MM.1S (cell line): ENCODE measurements at regions not wholly inside any gene's neighbourhood (a gene's known extent, or its start where the extent isn't known, plus 50 kb on each side); places are given as distances from the start of the nearest gene placed in this dataset.

ENCODE experiments used
- DNase-seq: peaks from one replicate; pipeline ENCODE4 v3.0.0-alpha.2; 2015
- H2AFZ ChIP-seq: fragments of 300-600 bp; sonication (generic); 2 replicates; pipeline ENCODE4 v1.6.0; 2016; ENCODE audit warnings: antibody characterized with exemption, low read length
- H3F3A ChIP-seq: fragments of 300-600 bp; sonication (generic); 2 replicates; pipeline ENCODE4 v1.6.1; 2016; ENCODE audit warnings: mild to moderate bottlenecking, antibody characterized with exemption, low read length, moderate library complexity, mixed read lengths; ENCODE audit not compliant: insufficient read depth
- H3K27ac ChIP-seq: fragments of 300-600 bp; sonication (generic); 2 replicates; pipeline ENCODE4 v1.5.1; 2016; ENCODE audit warnings: mild to moderate bottlenecking, low read length
- H3K27me3 ChIP-seq: fragments of 300-600 bp; sonication (generic); replicated peaks from 2 replicates; pipeline ENCODE4 v1.6.0; 2016; ENCODE audit warnings: low read length; ENCODE audit not compliant: insufficient read depth
- H3K36me3 ChIP-seq: fragments of 300-600 bp; sonication (generic); replicated peaks from 2 replicates; pipeline ENCODE4 v1.6.1; 2016; ENCODE audit warnings: mild to moderate bottlenecking, low read length, mixed read lengths; ENCODE audit not compliant: insufficient read depth
- H3K4me1 ChIP-seq: fragments of 300-600 bp; sonication (generic); 2 replicates; pipeline ENCODE4 v1.6.1; 2016; ENCODE audit warnings: low read length, mixed read lengths
- H3K4me2 ChIP-seq: fragments of 300-600 bp; sonication (generic); 2 replicates; pipeline ENCODE4 v1.6.0; 2016; ENCODE audit warnings: low read depth, low read length
- H3K4me3 ChIP-seq: fragments of 300-600 bp; sonication (generic); 2 replicates; pipeline ENCODE4 v1.5.1; 2016; ENCODE audit warnings: low read length, mixed read lengths
- H3K79me2 ChIP-seq: fragments of 300-600 bp; sonication (generic); 2 replicates; pipeline ENCODE4 v1.6.1; 2016; ENCODE audit warnings: mixed run types, low read length, mixed read lengths
- H3K9ac ChIP-seq: fragments of 300-600 bp; sonication (generic); 2 replicates; pipeline ENCODE4 v1.6.1; 2016; ENCODE audit warnings: low read length, mixed read lengths
- H3K9me2 ChIP-seq: fragments of 300-600 bp; sonication (generic); replicated peaks from 2 replicates; pipeline ENCODE4 v1.6.1; 2016; ENCODE audit warnings: mild to moderate bottlenecking, low read length, mixed read lengths; ENCODE audit not compliant: insufficient read depth
- H3K9me3 ChIP-seq: fragments of 300-600 bp; sonication (generic); replicated peaks from 2 replicates; pipeline ENCODE4 v1.6.1; 2016; ENCODE audit warnings: mild to moderate bottlenecking, low read length, mixed read lengths; ENCODE audit not compliant: insufficient read depth
- H4K20me1 ChIP-seq: fragments of 300-600 bp; sonication (generic); 2 replicates; pipeline ENCODE4 v1.6.1; 2016; ENCODE audit warnings: mild to moderate bottlenecking, low read length, moderate library complexity, mixed read lengths; ENCODE audit not compliant: insufficient read depth
- EZH2 ChIP-seq: fragments of 300-600 bp; sonication (generic); optimal IDR thresholded peaks from 2 replicates; pipeline ENCODE3; 2017; ENCODE audit warnings: low read depth, mild to moderate bottlenecking, antibody characterized with exemption, low read length, mixed read lengths
- EZH2phosphoT487 ChIP-seq: fragments of 300-600 bp; sonication (generic); IDR thresholded peaks from 2 replicates; pipeline ENCODE4 v1.6.1; 2018; ENCODE audit warnings: antibody characterized with exemption, low read length
- TF ChIP-seq, protein P1 (sequence below): fragments of 300-600 bp; sonication (generic); IDR thresholded peaks from 2 replicates; pipeline ENCODE4 v1.5.1; 2016; ENCODE audit warnings: antibody characterized with exemption, low read length, mixed read lengths

DNA sequence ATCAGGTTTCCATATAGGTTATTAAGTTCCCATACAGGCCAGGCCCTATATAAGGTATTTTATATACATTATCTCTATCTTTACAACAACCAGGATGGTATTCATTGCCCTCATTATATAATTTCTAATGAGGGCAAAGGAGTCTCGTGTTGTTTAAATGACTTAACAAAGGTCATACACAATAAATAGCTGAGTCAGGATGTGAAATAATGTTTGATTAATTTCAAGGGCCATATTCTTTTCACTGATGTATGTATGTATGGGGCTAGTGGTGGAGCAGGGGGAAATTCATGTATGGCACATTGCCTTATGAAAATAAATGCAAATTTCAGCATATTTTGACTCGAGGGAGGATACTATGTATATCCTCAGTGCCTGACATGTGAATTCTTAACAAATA is 200.7 kb downstream of the FAXC start:
- Histone ChIP-seq H3K4me3 (no peak overlapping the region), H3K9ac (no peak overlapping the region), H4K20me1 (no peaks in the 10 kb centered on the region), H3K27me3 (no peaks in the 10 kb centered on the region), H3K9me3 (no peaks in the 10 kb centered on the region), H3F3A (no peaks in the 10 kb centered on the region), H3K4me2 (no peak overlapping the region), H3K9me2 (no peaks in the 10 kb centered on the region), H3K79me2 (no peaks in the 10 kb centered on the region), H3K27ac (no peak overlapping the region), H3K4me1 (no peaks in the 10 kb centered on the region; the same call in 1 of the 2 replicates), H3K36me3 (no peaks in the 10 kb centered on the region), H2AFZ (no peak overlapping the region)
- TF ChIP-seq, protein P1, sequence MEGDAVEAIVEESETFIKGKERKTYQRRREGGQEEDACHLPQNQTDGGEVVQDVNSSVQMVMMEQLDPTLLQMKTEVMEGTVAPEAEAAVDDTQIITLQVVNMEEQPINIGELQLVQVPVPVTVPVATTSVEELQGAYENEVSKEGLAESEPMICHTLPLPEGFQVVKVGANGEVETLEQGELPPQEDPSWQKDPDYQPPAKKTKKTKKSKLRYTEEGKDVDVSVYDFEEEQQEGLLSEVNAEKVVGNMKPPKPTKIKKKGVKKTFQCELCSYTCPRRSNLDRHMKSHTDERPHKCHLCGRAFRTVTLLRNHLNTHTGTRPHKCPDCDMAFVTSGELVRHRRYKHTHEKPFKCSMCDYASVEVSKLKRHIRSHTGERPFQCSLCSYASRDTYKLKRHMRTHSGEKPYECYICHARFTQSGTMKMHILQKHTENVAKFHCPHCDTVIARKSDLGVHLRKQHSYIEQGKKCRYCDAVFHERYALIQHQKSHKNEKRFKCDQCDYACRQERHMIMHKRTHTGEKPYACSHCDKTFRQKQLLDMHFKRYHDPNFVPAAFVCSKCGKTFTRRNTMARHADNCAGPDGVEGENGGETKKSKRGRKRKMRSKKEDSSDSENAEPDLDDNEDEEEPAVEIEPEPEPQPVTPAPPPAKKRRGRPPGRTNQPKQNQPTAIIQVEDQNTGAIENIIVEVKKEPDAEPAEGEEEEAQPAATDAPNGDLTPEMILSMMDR, result no peak
- no peak for TF ChIP-seq EZH2
- TF ChIP-seq EZH2phosphoT487, result no peak
- no peak for DNase-seq

GRCh38 chr6:99148111-99148510 is 200.4 kb upstream of the FBXL4 start:
- Histone ChIP-seq H3K4me3 (no peak overlapping the region), H3K9ac (no peak overlapping the region), H3F3A (no peaks in the 10 kb centered on the region), H3K4me1 (no peaks in the 10 kb centered on the region; the same call in 1 of the 2 replicates), H4K20me1 (no peaks in the 10 kb centered on the region), H3K9me3 (no peaks in the 10 kb centered on the region), H3K79me2 (no peaks in the 10 kb centered on the region), H3K27me3 (no peaks in the 10 kb centered on the region), H3K36me3 (no peaks in the 10 kb centered on the region), H3K27ac (no peak overlapping the region), H3K9me2 (no peaks in the 10 kb centered on the region), H3K4me2 (no peak overlapping the region), H2AFZ (no peak overlapping the region)
- DNase-seq, result no peak
- TF ChIP-seq EZH2phosphoT487 (no peak), EZH2 (no peak)
- TF ChIP-seq, protein P1, result no peak

DNA sequence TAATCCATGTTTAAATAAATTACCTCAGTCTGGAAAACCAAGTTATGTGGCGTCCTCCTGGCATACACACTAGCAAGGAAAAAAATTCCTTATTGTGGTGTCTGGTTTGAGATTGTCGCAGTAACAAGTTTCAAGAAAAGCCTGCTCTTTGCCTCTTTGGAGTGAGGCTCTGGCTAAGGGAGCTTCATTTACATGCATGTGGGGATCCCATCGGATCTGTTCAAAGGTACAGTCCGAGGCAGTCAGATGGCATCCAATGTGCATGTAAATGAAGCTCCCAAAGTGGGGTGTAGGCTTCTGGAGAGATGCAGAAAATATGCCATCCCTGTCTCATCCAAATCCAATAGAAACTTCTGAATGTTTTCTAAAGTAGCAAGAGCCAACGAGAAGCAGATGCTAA is 199.5 kb upstream of the FBXL4 start:
- TF ChIP-seq, protein P1, result no peak
- no peak for TF ChIP-seq EZH2phosphoT487
- no peak for TF ChIP-seq EZH2
- no peaks in the 10 kb centered on the region; the same call in 1 of the 2 replicates for H3K4me1 ChIP-seq
- no peaks in the 10 kb centered on the region for H3K9me3 ChIP-seq
- no peak overlapping the region for H2AFZ ChIP-seq
- no peaks in the 10 kb centered on the region for H3K27me3 ChIP-seq
- no peaks in the 10 kb centered on the region for H3K9me2 ChIP-seq
- H3K79me2 ChIP-seq, result no peaks in the 10 kb centered on the region
- no peak overlapping the region for H3K9ac ChIP-seq
- no peaks in the 10 kb centered on the region for H3K36me3 ChIP-seq
- no peak overlapping the region for H3K4me3 ChIP-seq
- no peaks in the 10 kb centered on the region for H4K20me1 ChIP-seq
- H3K4me2 ChIP-seq, result no peak overlapping the region
- no peak overlapping the region for H3K27ac ChIP-seq
- no peak for DNase-seq
- H3F3A ChIP-seq, result no peaks in the 10 kb centered on the region

DNA sequence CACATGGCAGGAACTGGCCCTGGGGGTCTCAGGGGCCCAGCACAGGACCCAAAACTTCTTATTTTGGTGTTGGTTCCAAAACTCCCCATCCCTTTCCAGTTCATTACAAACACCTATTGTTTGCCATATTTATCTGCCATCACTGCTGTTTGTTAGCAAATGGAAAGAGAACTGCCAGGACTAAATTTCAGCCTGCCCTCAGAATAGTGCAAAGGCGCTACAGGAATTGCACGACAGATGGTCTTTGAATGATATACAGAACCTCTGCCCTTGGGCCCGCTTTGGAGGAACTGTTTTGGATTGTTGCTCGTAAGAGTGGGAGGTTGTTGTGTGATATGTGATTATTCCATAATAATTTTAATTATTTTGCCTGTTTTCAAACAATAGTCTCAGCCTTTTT is 199.0 kb upstream of the FBXL4 start:
- Histone ChIP-seq H3K4me1 (no peaks in the 10 kb centered on the region; the same call in 1 of the 2 replicates), H4K20me1 (no peaks in the 10 kb centered on the region), H3K9me2 (no peaks in the 10 kb centered on the region), H3K9me3 (no peaks in the 10 kb centered on the region), H3K27me3 (no peaks in the 10 kb centered on the region), H3K4me3 (no peak overlapping the region), H3K79me2 (no peaks in the 10 kb centered on the region), H3K27ac (no peak overlapping the region), H2AFZ (no peak overlapping the region), H3K4me2 (no peak overlapping the region), H3F3A (no peaks in the 10 kb centered on the region), H3K9ac (no peak overlapping the region), H3K36me3 (no peaks in the 10 kb centered on the region)
- TF ChIP-seq EZH2phosphoT487 (no peak), EZH2 (no peak)
- TF ChIP-seq, protein P1, result no peak
- no peak for DNase-seq
